Gastroesophageal sphincter (tissue), 4 donors: ENCODE measurements at regions not wholly inside any gene's neighbourhood (a gene's known extent, or its start where the extent isn't known, plus 50 kb on each side); places are given as distances from the start of the nearest gene placed in this dataset.

ENCODE experiments used
- ATAC-seq: fragments of 150-250 bp; one replicate; pipeline ENCODE4 v1.9.1; 2016; ENCODE audit warnings: mild to moderate bottlenecking, moderate library complexity
- H3K27ac ChIP-seq, 4 donors: fragments of 200-600 bp; sonication (generic) in 3 of 4; 1 replicate in 3 of 4; 2 replicates in 1 of 4; pipeline ENCODE4 v1.5.1; 2016 to 2019
- H3K27me3 ChIP-seq: fragments of 200-600 bp; sonication (generic); one replicate; pipeline ENCODE4 v1.5.1; 2019
- H3K36me3 ChIP-seq, 2 donors: fragments of 200-600 bp; sonication (generic); one replicate each; pipeline ENCODE4 v1.5.1; 2019; ENCODE audit warnings: control low read depth in 1 of 2
- H3K4me1 ChIP-seq, 3 donors: fragments of 200-600 bp; sonication (generic); 1 replicate in 2 of 3; 2 replicates in 1 of 3; pipeline ENCODE4 v1.5.1; 2016 to 2019; ENCODE audit warnings: control low read depth in 2 of 3
- H3K4me3 ChIP-seq, 2 donors: fragments of 200-600 bp; sonication (generic); one replicate each; pipeline ENCODE4 v1.5.1; 2019; ENCODE audit warnings: mild to moderate bottlenecking in 1 of 2, moderate library complexity in 1 of 2
- H3K9me3 ChIP-seq, 3 donors: fragments of 200-600 bp; sonication (generic); one replicate each; pipeline ENCODE4 v1.5.1; 2017 to 2019; ENCODE audit warnings: control low read depth in 2 of 3
- EP300 ChIP-seq: sonication (generic); formaldehyde crosslinking; IDR thresholded peaks from one replicate; pipeline ENCODE4 v1.6.1; 2017; ENCODE audit warnings: antibody characterized with exemption, mild to moderate bottlenecking
- POLR2A ChIP-seq, 2 donors: fragments of 450-650 bp; IDR thresholded peaks; one replicate each; pipeline ENCODE4 v1.6.1; 2017; ENCODE audit warnings: antibody characterized with exemption in 2 of 2, mild to moderate bottlenecking in 2 of 2, moderate library complexity in 1 of 2
- POLR2AphosphoS5 ChIP-seq: sonication (generic); formaldehyde crosslinking; IDR thresholded peaks from one replicate; pipeline ENCODE4 v1.6.1; 2017; ENCODE audit warnings: antibody characterized with exemption
- WGBS, 2 donors: methylation state at CpG; one replicate each; pipeline ENCODE4 v1.1.5; 2018; ENCODE audit warnings: low coverage in 1 of 2; 5-methylcytosine and 5-hydroxymethylcytosine counted together
- TF ChIP-seq, protein P1 (sequence below), 4 experiments: fragments of 200-600 bp in 2 of 4; fragments of 450-650 bp in 2 of 4; sonication (generic) in 1 of 4; IDR thresholded peaks; one replicate each; pipeline ENCODE4 v1.5.1; 2017 to 2019; ENCODE audit warnings: antibody characterized with exemption in 4 of 4, mild to moderate bottlenecking in 2 of 4, moderate library complexity in 2 of 4

DNA sequence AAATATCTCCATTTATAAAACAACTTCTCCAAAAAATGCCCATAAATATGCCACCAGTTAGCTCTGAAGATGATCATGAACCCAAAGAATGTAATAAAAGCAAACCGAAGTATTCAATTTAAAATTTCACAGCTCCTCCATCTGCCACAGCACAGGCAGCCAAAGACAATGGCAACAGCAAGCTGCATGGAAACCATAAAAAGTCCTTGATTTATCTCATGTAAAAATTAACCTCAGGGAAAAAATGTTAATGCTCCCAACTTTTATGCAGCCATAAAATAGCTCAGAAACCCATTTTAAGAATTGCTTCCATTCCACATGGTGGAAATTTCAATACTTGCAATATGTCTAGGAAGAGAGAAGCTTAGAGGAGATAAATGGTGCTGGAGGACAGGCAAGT, 132.3 kb upstream of the ARHGEF9 start:
- H3K27me3 ChIP-seq, result no peaks in the 10 kb centered on the region
- H3K4me3 ChIP-seq, result no peak overlapping the region
- no peaks in the 10 kb centered on the region for H3K9me3 ChIP-seq
- no peaks in the 10 kb centered on the region for H3K4me1 ChIP-seq
- 67 to 71% methylated on average over 1 of the region's 1 CpG for WGBS, 2 donors
- no peak overlapping the region for H3K27ac ChIP-seq
- H3K36me3 ChIP-seq, result no peaks in the 10 kb centered on the region
- TF ChIP-seq POLR2AphosphoS5, result no peak
- TF ChIP-seq POLR2A (IDR thresholded peaks at IDR 0.05), result no peak
- TF ChIP-seq, protein P1, sequence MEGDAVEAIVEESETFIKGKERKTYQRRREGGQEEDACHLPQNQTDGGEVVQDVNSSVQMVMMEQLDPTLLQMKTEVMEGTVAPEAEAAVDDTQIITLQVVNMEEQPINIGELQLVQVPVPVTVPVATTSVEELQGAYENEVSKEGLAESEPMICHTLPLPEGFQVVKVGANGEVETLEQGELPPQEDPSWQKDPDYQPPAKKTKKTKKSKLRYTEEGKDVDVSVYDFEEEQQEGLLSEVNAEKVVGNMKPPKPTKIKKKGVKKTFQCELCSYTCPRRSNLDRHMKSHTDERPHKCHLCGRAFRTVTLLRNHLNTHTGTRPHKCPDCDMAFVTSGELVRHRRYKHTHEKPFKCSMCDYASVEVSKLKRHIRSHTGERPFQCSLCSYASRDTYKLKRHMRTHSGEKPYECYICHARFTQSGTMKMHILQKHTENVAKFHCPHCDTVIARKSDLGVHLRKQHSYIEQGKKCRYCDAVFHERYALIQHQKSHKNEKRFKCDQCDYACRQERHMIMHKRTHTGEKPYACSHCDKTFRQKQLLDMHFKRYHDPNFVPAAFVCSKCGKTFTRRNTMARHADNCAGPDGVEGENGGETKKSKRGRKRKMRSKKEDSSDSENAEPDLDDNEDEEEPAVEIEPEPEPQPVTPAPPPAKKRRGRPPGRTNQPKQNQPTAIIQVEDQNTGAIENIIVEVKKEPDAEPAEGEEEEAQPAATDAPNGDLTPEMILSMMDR (IDR thresholded peaks at IDR 0.05), result no peak
- TF ChIP-seq EP300, result no peak
- ATAC-seq, result no peak

DNA sequence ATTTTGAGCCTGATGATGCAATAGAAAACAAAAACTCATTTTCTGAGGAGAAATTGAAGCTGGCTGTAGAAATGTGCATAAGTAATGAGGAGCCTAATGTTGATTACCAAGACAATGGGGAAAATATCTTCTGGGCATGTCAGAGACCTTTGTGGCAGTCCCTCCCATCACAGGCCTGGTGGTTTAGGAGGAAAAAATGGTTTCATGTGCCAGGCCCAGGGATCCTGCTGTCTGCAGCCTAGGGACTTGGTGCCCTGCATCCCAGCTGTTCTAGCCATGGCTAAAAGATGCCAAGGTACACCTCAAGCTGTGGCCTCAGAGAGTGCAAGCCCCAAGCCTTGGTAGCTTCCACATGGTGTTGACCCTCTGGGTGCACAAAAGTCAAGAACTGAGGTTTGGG, 128.7 kb upstream of the ARHGEF9 start:
- Histone ChIP-seq H3K9me3 (no peaks in the 10 kb centered on the region), H3K36me3 (no peaks in the 10 kb centered on the region)
- ATAC-seq, result no peak

DNA sequence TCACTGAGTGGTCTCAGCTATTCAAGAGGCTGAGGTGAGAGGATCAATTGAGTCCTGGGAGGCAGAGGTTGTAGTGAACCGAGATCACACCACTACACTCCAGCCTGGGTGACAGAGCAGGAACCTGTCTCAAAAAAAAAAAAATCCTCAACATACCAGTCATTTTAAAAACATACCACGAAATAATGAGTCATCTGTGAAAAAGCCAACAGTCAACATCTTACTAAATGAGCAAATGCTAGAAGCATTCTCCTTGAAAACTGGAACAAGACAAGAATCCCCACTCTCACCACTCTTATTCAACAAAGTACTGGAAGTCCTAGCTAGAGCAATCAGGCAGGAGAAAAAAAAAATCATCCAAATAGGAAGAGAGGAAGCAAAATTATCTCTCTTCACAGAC, 104.0 kb upstream of the ARHGEF9 start:
- H3K4me3 ChIP-seq, result no peak overlapping the region
- no peaks in the 10 kb centered on the region for H3K27me3 ChIP-seq
- no peaks in the 10 kb centered on the region for H3K4me1 ChIP-seq
- H3K9me3 ChIP-seq, result peaks cover 0 to 2% (median 0%) of the 10 kb centered on the region in 3 donors
- H3K36me3 ChIP-seq, result no peaks in the 10 kb centered on the region
- no peak for ATAC-seq
- TF ChIP-seq POLR2AphosphoS5 (no peak), EP300 (no peak), POLR2A (IDR thresholded peaks at IDR 0.05) (no peak)
- TF ChIP-seq, protein P1 (IDR thresholded peaks at IDR 0.05), result no peak
- H3K27ac ChIP-seq, result no peak overlapping the region
- 55 to 65% methylated on average over 2 of the region's 2 CpGs for WGBS, 2 donors

More for the DNA sequence above, 128.7 kb upstream of the ARHGEF9 start:
- Histone ChIP-seq H3K4me3 (no peak overlapping the region), H3K4me1 (no peaks in the 10 kb centered on the region), H3K27me3 (no peaks in the 10 kb centered on the region), H3K27ac (no peak overlapping the region)
- no peak for TF ChIP-seq EP300
- TF ChIP-seq POLR2A (IDR thresholded peaks at IDR 0.05), result no peak
- no peak for TF ChIP-seq POLR2AphosphoS5
- TF ChIP-seq, protein P1 (IDR thresholded peaks at IDR 0.05), result no peak

DNA sequence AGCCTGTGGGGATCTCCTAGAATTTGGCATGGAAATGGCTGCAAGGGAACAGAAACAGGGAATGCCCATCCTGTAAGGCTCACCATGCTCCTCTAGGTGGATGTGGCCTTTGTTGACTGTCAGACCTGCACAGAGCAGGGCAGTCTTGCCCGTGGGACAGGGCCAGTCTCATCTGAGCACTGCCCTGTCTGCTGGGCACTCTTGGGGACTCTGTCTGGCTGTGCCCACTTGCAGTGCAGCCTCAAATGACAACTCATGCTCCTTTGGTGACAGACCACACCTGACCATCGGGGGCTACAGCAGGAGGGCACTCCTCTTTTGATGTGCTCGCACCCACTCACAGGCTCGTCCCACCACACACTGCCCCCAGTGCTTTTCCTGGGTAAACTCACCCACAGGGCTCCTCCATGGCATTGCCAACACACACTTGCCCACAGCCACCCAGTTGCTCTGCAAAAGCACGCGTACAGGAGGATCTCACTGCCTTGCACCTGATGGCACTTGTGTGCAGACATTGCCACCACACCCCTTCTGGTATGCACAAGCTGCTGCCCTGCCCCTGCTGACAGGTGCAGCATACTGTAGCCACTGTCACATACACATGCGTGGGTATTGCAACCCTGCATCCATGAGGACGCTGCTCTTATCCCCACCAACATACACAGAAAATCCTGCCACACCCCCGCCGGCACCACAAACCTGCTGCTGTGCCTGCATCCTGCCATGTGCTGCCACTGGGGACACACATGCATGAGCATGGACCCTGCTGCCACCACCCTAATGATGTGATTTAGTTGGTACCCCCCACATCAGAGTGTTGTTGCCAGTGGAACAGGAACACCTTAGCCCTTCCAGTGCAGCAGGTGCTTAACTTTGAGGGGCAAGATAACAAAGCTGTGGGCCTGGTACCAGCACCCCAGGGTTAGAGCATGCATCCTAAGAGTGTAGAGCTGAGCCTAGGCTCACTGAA, 100.1 kb upstream of the ARHGEF9 start:
- TF ChIP-seq POLR2AphosphoS5 (no peak), POLR2A (IDR thresholded peaks at IDR 0.05) (no peak), EP300 (no peak)
- TF ChIP-seq, protein P1 (IDR thresholded peaks at IDR 0.05), result no peak
- peaks cover 0 to 2% (median 0%) of the 10 kb centered on the region in 3 donors for H3K9me3 ChIP-seq
- no peaks in the 10 kb centered on the region for H3K36me3 ChIP-seq
- no peak overlapping the region for H3K4me3 ChIP-seq
- WGBS, 2 donors, result 60% methylated on average over 1 of the region's 10 CpGs; no CpG with 5 or more reads in 1 of the 2 donors
- no peaks in the 10 kb centered on the region for H3K27me3 ChIP-seq
- H3K4me1 ChIP-seq, result no peaks in the 10 kb centered on the region
- no peak for ATAC-seq
- no peak overlapping the region for H3K27ac ChIP-seq

DNA sequence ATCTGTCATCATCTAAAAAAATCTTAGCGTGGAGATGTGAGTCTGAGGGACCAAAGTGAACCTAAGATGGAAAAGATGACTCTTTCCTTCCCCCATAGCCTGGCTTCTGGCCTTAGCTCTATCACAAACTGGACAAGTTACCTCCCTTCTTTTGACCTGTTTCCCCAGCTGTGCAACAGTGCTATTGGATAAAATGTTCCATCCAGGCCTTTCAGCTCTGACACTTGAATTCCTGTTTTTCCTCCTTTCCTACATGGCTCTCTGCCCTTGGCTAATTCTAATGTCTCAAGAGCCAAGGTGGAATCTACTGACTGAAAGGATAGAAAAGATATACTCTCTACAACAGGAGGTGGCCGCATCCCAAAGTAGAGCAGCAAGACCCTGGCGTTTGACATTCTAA, 84.5 kb upstream of the ARHGEF9 start:
- TF ChIP-seq POLR2A (IDR thresholded peaks at IDR 0.05), result no peak
- TF ChIP-seq POLR2AphosphoS5, result no peak
- H3K27me3 ChIP-seq, result no peaks in the 10 kb centered on the region
- WGBS, 2 donors, result 60% methylated on average over 3 of the region's 3 CpGs; no CpG with 5 or more reads in 1 of the 2 donors
- H3K4me1 ChIP-seq, result no peaks in the 10 kb centered on the region
- no peak overlapping the region for H3K27ac ChIP-seq
- H3K4me3 ChIP-seq, result no peak overlapping the region
- no peaks in the 10 kb centered on the region for H3K36me3 ChIP-seq
- ATAC-seq, result no peak
- no peaks in the 10 kb centered on the region for H3K9me3 ChIP-seq
